ENCODE measurements at regions not wholly inside any gene's neighbourhood (a gene's known extent, or its start where the extent isn't known, plus 50 kb on each side); places are given as distances from the start of the nearest gene placed in this dataset.

- DNase-seq (ENCODE audit: low spot score), result no peak
Observed at GRCh38 chr2:120658042-120658769, 77.5 kb upstream of the GLI2 start.

GRCh38 chr2:120658770-120659158, 76.9 kb upstream of the GLI2 start:
- DNase-seq (ENCODE audit: low spot score), result no peak

DNA sequence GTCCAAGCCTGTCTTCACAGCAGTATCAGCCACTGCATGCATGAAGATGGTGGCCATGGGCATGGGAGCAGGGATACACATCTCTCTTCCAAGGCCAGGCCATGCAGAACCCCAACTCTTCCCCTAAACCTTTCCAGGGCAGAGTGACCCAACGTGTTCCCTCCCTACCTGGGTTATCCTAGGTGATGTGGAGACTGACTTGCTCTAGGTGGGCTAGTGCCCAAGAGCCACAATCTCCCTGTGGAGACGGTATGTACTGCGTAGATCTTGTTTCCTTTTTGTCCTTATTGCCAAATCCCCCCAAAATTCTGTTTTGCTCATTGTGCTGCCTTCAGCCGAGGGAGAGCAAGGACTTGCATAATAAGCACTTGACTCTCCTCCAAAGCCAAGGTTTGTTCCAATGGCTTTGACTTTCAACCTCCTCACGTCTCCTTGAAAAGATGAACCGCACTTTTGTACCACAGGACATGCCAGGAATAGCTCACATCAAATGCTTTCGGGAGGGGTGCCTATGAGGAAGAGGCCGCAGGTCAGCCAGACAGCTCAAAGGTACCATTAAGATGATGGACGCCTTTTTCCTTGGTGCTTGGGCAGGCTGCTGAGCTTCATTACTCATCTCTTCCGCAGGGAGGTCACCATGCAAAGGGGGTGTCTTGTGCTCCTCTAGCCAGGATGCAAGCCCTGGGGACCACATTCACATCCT, 76.2 kb upstream of the GLI2 start:
- DNase-seq (ENCODE audit: low spot score), result no peak

GRCh38 chr2:120660056-120660694, 75.5 kb upstream of the GLI2 start:
- no peak for DNase-seq (ENCODE audit: low spot score)

DNA sequence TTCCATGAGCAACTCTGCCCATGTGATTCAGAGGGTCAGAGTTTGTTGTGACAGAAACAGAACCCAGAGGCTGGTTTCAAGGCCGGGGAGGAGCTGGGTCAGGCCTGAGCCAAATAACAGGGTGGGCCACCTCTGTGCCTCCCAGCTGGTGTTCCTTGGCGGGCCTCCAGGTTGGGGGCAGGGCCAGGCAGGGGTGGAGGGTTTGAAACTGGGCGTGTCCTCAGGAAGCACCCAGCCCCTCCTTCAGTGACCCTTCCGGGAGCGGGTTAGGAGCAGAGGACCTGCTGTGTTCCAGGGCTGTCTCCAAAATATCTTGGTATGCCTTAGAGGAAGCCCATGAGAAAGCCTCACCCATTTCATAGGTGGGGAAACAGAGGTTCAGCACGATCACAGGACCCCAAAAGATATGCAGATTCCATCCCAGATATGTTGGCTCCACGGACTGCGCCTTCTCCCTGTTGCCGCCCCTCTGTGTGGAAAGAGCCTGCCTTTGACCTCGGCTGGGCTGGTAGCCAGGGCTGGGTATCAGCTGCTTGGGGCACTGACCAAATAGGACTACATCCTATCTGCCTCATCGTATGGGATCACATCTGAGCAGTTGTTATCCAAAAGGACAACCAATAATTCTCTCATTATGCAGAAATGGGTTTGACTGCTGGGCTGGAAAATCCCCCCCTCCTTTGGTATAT, 74.8 kb upstream of the GLI2 start:
- DNase-seq (ENCODE audit: low spot score), result no peak

- DNase-seq (ENCODE audit: low spot score), result peak; percentile 54
Observed at GRCh38 chr2:120661551-120661950, 74.1 kb upstream of the GLI2 start.

- no peak for DNase-seq (ENCODE audit: low spot score)
Observed at GRCh38 chr2:120662046-120662445, 73.6 kb upstream of the GLI2 start.

- no peak for DNase-seq (ENCODE audit: low spot score)
Observed at GRCh38 chr2:120662746-120663145, 72.9 kb upstream of the GLI2 start.

DNA sequence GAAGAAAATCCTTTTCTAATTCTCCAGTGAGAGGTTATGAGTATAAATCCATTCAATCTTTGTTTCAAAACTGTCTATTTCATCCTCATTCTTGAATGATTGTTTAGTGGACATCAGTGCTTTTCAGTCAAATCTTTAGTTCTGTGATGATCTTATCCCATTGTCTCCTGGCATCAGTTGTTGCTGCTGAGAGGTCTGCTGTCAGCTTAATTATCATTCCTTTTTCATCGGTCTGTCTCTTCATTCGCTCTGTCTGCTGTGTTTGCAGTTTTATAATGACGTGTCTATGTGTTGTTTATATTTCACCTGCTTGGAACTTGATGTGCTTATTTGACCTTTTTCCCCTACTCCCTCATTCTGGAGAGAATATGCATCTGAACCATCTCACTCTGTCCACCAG, 69.2 kb upstream of the GLI2 start:
- DNase-seq (ENCODE audit: low spot score), result no peak

DNA sequence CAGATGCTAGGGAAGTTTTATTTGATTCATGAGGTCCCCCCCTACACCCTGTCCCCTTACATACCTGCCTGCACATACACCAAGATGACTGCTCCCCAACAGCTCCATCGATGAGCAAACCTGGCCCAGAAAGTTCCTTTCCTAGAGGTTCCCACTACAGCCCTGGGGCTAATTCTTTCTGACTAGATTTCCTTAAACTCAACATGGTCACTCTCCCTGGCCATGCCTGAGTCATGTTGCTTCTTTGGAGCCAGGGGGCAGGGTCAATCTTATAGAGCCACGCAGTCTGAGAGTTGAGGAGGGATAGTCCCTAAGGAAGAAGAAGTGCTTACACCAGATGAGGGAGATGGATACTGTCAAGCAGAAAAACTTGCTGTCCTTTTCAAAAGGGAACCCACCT, 67.7 kb upstream of the GLI2 start:
- DNase-seq (ENCODE audit: low spot score), result no peak

GRCh38 chr2:120669121-120669952, 66.3 kb upstream of the GLI2 start:
- no peak for DNase-seq (ENCODE audit: low spot score)

GRCh38 chr2:120669971-120670370, 65.7 kb upstream of the GLI2 start:
- no peak for DNase-seq (ENCODE audit: low spot score)

- no peak for DNase-seq (ENCODE audit: low spot score)
Observed at GRCh38 chr2:120670371-120670770, 65.3 kb upstream of the GLI2 start.

GRCh38 chr2:120670771-120671480, 64.7 kb upstream of the GLI2 start:
- no peak for DNase-seq (ENCODE audit: low spot score)

GRCh38 chr2:120672526-120673204, 63.0 kb upstream of the GLI2 start:
- DNase-seq (ENCODE audit: low spot score), result no peak

DNA sequence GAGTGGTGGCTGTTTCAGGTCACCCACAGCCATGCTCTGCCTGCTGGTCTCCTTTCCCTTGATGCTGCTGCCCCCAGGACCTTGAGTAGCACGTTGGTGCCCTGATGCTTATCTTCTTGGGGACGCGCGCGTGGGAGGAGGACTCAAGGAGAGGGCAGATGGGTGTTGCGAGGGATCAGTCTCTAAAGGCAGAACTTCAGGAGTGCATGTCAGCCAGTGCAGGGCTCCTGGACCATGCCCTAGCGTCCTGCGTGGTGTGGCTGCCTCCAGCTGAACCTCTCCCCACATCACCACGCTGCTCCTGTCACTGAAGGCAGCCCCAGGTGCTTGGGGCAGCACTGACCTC, 62.5 kb upstream of the GLI2 start:
- DNase-seq (ENCODE audit: low spot score), result no peak

DNA sequence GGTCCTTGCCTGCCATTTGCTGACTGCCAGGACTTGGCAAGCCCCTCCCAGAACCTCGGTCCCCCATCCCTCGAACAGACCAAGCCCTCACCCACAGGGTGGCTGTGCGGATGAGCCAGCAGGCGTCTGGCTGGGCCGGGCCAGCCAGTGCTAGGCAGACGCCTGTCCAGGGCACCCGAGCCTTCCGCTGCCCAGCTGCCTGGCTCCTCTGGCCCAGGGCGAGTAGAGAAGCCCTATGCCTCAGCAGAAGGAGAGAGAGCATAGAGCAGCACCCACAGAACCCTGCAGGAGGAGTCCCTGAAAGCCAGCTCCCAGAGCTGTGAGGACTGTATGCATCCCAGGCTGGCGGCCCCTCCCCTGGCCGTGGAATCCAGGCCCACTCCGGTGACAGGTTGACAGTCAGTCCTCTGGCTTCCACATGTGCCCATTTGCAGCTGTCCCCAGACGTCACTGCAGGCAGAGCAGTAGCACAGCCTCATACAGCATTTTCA, 62.1 kb upstream of the GLI2 start:
- no peak for DNase-seq (ENCODE audit: low spot score)

DNA sequence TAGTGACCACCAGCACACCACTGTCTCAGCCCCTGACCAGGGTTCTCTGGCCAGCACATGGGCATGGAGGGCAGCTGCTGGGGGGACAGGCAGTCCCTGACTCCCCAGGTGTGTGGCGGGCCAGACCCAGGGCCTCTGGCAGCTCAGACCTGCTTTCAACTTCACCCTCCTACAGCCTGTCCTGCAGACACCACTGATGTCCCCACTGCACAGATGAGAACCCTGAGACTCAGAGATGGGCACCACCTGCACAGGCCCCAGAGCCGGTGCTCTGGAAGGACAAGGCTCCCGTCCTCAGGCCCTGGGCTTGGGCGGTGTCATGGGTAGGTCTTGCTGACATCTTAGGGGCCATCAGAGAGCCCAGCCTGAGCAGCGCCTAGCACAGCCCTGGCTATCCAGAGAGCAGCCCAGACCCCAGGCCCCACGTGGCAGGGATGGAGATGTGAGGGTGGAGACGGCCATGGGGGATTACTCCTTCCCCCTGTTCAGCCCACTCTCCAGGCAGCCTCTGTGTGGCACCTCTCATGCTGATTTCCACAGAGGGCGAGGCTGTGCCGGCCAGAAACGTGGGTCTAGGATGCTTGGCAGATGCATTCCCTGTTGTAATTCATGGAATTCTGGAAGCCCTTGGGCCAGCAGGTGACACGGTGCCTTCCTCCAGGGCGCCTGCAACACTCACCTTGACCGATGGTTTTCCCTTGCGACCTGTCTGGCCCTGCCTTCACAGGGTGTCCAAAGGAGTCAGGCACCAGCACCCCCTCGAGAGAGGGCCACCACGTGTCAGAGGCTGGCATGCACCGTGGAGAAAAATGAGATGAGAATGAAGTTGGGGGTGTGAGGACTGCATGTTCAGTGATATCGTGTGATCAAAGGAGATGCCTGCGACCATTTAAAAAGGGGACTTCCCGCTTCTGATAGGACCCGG, 61.2 kb upstream of the GLI2 start:
- no peak for DNase-seq (ENCODE audit: low spot score)

DNA sequence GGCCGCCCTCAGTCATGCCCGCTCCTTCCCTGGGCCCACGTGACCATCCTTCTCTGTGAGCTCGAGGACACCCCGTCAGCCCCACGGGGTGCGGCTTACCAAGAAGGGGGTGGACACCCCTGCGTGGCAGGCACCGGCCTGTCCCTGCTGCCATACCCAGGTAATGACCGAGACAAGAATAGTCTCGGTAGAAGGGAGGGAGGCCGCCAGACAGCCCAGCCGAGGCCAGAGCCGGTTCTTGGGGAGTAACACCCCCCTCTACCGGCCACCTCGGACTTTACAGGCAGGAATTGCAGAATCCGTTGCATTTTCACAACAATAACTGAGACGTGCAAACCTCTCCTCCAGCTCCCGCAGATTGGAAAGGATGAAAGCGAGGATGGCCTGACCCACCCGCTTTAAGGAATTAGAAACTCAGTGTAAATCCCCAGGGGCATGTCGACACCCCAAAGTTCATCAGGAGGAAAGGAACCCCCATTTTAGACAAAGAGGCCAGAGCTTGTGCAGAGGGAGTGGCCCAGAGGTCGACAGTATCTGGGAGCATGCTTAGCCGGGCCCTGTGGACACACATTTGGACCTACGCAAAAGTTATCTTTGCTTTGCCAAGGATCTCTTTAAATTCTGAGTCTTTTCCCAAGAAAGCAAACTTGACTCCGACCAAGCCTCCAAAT, 60.1 kb upstream of the GLI2 start:
- DNase-seq (ENCODE audit: low spot score), result peak; percentile 87
